Vagina (tissue), 2 donors: ENCODE measurements at regions not wholly inside any gene's neighbourhood (a gene's known extent, or its start where the extent isn't known, plus 50 kb on each side); places are given as distances from the start of the nearest gene placed in this dataset.
"Not testable (repeated sequence)": the region's sequence is repeated elsewhere in the genome, so short reads cannot be mapped to it uniquely, and the experiment has no call there.

Experiments used
- DNase-seq, 2 donors: peaks; one replicate each; pipeline ENCODE4 v3.0.0-alpha.2; 2017; ENCODE audit errors: extremely low spot score in 2 of 2
- H3K27ac ChIP-seq: fragments of 200-600 bp; sonication (generic); one replicate; pipeline ENCODE4 v1.5.1; 2019
- H3K27me3 ChIP-seq: fragments of 200-600 bp; sonication (generic); one replicate; pipeline ENCODE4 v1.5.1; 2019
- H3K36me3 ChIP-seq, 2 donors: fragments of 200-600 bp; sonication (generic); one replicate each; pipeline ENCODE4 v1.5.1; 2017 to 2019
- H3K4me1 ChIP-seq: fragments of 200-600 bp; sonication (generic); one replicate; pipeline ENCODE4 v1.5.1; 2019
- H3K4me3 ChIP-seq, 2 donors: fragments of 200-600 bp; sonication (generic); 1 replicate in 1 of 2; 2 replicates in 1 of 2; pipeline ENCODE4 v1.5.1; 2016 to 2019
- H3K9me3 ChIP-seq: fragments of 200-600 bp; sonication (generic); one replicate; pipeline ENCODE4 v1.5.1; 2019
- POLR2A ChIP-seq, 2 donors: fragments of 450-650 bp; IDR thresholded peaks; one replicate each; pipeline ENCODE4 v1.6.1; 2017; ENCODE audit warnings: antibody characterized with exemption in 2 of 2, mild to moderate bottlenecking in 2 of 2, moderate library complexity in 2 of 2
- POLR2AphosphoS5 ChIP-seq, 2 donors: sonication (generic); formaldehyde crosslinking; IDR thresholded peaks; one replicate each; pipeline ENCODE4 v1.9.0; 2017; ENCODE audit warnings: antibody characterized with exemption in 2 of 2, mild to moderate bottlenecking in 2 of 2, low read depth in 1 of 2; ENCODE audit not compliant: insufficient read depth in 1 of 2
- intact Hi-C: fragments of 100-400 bp; cut with DNase I; formaldehyde crosslinking; loops from one replicate; pipeline ENCODE4 v1.15.1; 2023
- TF ChIP-seq, protein P1 (sequence below), 3 experiments: fragments of 450-650 bp in 2 of 3; fragments of 200-600 bp in 1 of 3; sonication (generic) in 1 of 3; IDR thresholded peaks; one replicate each; pipeline ENCODE4 v1.5.1; 2017 to 2019; ENCODE audit warnings: antibody characterized with exemption in 3 of 3, mild to moderate bottlenecking in 2 of 3, moderate library complexity in 2 of 3

- H3K27ac ChIP-seq: peak overlapping the region; percentile 45
- TF ChIP-seq POLR2A (IDR thresholded peaks at IDR 0.05): no peak
Measured at GRCh38 chr5:93225748-93226147, 355.3 kb downstream of the NR2F1-AS1 start.

DNA sequence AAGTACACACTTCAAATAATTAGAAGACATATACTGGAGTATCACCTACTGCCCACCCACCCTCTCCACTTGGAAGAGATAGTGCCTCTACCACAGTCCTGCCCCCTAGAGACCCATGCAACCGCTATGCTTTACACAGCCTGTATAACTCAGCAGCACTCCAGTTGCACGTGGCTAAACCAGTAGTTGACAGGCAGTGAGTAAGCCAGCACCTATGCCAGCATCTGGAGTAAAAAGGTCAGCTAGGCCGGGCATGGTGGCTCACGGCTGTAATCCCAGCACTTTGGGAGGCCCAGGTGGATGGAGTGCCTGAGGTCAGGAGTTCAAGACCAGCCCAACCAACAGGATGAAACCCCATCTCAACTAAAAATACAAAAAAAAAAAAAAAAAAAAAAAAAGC is 356.4 kb downstream of the NR2F1-AS1 start:
- Histone ChIP-seq H3K9me3 (no peaks in the 10 kb centered on the region), H3K4me1 (no peaks in the 10 kb centered on the region), H3K36me3 (no peaks in the 10 kb centered on the region), H3K27ac (no peak overlapping the region), H3K4me3 (no peak overlapping the region), H3K27me3 (no peaks in the 10 kb centered on the region)
- no peak for DNase-seq
- intact Hi-C loops: no loop called here
- TF ChIP-seq POLR2A (IDR thresholded peaks at IDR 0.05): no peak
- TF ChIP-seq, protein P1, sequence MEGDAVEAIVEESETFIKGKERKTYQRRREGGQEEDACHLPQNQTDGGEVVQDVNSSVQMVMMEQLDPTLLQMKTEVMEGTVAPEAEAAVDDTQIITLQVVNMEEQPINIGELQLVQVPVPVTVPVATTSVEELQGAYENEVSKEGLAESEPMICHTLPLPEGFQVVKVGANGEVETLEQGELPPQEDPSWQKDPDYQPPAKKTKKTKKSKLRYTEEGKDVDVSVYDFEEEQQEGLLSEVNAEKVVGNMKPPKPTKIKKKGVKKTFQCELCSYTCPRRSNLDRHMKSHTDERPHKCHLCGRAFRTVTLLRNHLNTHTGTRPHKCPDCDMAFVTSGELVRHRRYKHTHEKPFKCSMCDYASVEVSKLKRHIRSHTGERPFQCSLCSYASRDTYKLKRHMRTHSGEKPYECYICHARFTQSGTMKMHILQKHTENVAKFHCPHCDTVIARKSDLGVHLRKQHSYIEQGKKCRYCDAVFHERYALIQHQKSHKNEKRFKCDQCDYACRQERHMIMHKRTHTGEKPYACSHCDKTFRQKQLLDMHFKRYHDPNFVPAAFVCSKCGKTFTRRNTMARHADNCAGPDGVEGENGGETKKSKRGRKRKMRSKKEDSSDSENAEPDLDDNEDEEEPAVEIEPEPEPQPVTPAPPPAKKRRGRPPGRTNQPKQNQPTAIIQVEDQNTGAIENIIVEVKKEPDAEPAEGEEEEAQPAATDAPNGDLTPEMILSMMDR (IDR thresholded peaks at IDR 0.05): no peak
- TF ChIP-seq POLR2AphosphoS5 (IDR thresholded peaks at IDR 0.05; ENCODE audit: insufficient read depth in 1 of 2, low read depth in 1 of 2): no peak

More at GRCh38 chr5:93225748-93226147, 355.3 kb downstream of the NR2F1-AS1 start:
- intact Hi-C loops: no loop called here
- Histone ChIP-seq H3K4me3 (no peak overlapping the region), H3K9me3 (no peaks in the 10 kb centered on the region), H3K36me3 (no peaks in the 10 kb centered on the region), H3K27me3 (no peaks in the 10 kb centered on the region), H3K4me1 (no peaks in the 10 kb centered on the region)
- no peak for DNase-seq

- Histone ChIP-seq H3K4me3 (no peak overlapping the region), H3K36me3 (no peaks in the 10 kb centered on the region), H3K27ac (no peak overlapping the region), H3K27me3 (no peaks in the 10 kb centered on the region), H3K4me1 (no peaks in the 10 kb centered on the region), H3K9me3 (no peaks in the 10 kb centered on the region)
- intact Hi-C loops: no loop called here
- TF ChIP-seq, protein P1 (IDR thresholded peaks at IDR 0.05): no peak
- TF ChIP-seq POLR2A (IDR thresholded peaks at IDR 0.05): no peak
- no peak for TF ChIP-seq POLR2AphosphoS5 (IDR thresholded peaks at IDR 0.05; ENCODE audit: insufficient read depth in 1 of 2, low read depth in 1 of 2)
- no peak for DNase-seq
Measured at GRCh38 chr5:93221773-93222172, 359.2 kb downstream of the NR2F1-AS1 start.

GRCh38 chr5:93220431-93220830 is 360.6 kb downstream of the NR2F1-AS1 start:
- H3K4me1 ChIP-seq: no peaks in the 10 kb centered on the region
- no peak overlapping the region for H3K27ac ChIP-seq
- no peaks in the 10 kb centered on the region for H3K36me3 ChIP-seq
- H3K9me3 ChIP-seq: no peaks in the 10 kb centered on the region
- intact Hi-C loops: no loop called here
- no peaks in the 10 kb centered on the region for H3K27me3 ChIP-seq
- DNase-seq: no peak
- H3K4me3 ChIP-seq: no peak overlapping the region
- no peak for TF ChIP-seq POLR2AphosphoS5 (IDR thresholded peaks at IDR 0.05; ENCODE audit: insufficient read depth in 1 of 2, low read depth in 1 of 2)
- no peak for TF ChIP-seq POLR2A (IDR thresholded peaks at IDR 0.05)
- TF ChIP-seq, protein P1 (IDR thresholded peaks at IDR 0.05): no peak

DNA sequence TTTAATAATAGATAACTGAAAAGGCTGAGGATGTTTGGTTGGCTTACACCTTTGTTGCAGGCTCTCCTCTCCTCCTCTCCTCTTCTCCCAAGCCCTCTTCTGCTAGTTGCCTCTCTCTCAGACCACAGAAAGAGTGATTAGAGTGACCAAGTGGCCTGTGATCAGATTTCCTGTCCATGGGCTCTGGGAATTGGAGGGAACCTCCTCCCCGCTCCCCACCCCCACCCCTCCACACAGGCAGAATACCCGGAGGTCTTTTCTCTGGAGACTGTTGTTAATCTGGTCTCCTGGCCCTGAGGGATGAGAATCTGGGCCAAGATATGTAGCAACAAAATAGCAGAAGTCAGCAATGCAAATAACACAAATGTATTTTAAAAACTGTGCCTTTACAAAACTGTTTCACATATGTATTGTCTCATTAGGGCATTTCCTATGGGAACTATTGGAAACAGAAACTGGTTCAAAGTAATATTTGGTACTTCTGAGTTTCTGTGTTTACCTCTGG is 361.3 kb downstream of the NR2F1-AS1 start:
- Histone ChIP-seq H3K36me3 (no peaks in the 10 kb centered on the region), H3K27ac (no peak overlapping the region), H3K9me3 (no peaks in the 10 kb centered on the region), H3K4me1 (no peaks in the 10 kb centered on the region), H3K4me3 (no peak overlapping the region), H3K27me3 (no peaks in the 10 kb centered on the region)
- no peak for DNase-seq
- intact Hi-C loops: no loop called here
- TF ChIP-seq POLR2AphosphoS5 (IDR thresholded peaks at IDR 0.05; ENCODE audit: insufficient read depth in 1 of 2, low read depth in 1 of 2): no peak
- TF ChIP-seq POLR2A (IDR thresholded peaks at IDR 0.05): no peak
- TF ChIP-seq, protein P1 (IDR thresholded peaks at IDR 0.05): no peak

- intact Hi-C loops, H3K36me3 ChIP-seq, H3K27ac ChIP-seq, H3K4me3 ChIP-seq, DNase-seq, H3K9me3 ChIP-seq, H3K27me3 ChIP-seq: not testable (repeated sequence)
- peaks cover 13% of the 10 kb centered on the region for H3K4me1 ChIP-seq
Measured at GRCh38 chr5:93213111-93213794, 367.8 kb downstream of the NR2F1-AS1 start.
